ENCODE measurements at regions not wholly inside any gene's neighbourhood (a gene's known extent, or its start where the extent isn't known, plus 50 kb on each side); places are given as distances from the start of the nearest gene placed in this dataset.

DNA sequence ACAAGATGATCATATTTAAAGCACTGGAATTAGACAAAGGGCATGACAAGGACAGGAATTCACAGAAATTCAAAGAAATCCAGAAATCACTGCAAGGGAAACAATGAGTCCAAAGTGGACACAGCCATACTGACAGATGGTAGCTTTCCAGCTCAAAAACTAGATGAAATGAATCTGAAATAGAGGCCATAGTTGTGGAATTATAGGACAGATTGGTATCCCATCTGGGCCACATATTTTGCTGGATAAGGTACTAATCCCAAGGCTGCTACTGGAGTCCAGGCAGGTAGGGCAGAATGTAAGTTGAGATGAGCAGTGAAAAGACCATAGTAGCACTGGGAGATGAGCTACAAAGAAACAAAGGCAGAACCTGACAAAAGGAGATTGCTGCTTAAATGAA is 258.3 kb upstream of the ANO3 start:
- Histone ChIP-seq H3K4me1 (ENCODE audit: control insufficient read depth, low read depth, low read length) (no peaks in the 10 kb centered on the region), H3K27me3 (ENCODE audit: control insufficient read depth, insufficient read depth, low read length) (no peaks in the 10 kb centered on the region), H3K36me3 (ENCODE audit: control insufficient read depth, low read depth, low read length) (no peaks in the 10 kb centered on the region), H3K9me3 (ENCODE audit: control insufficient read depth, low read depth, low read length) (no peaks in the 10 kb centered on the region), H3K4me3 (ENCODE audit: low read length) (no peak overlapping the region), H3K9ac (ENCODE audit: low read length) (no peak overlapping the region), H3K27ac (ENCODE audit: low read length) (no peak overlapping the region)

DNA sequence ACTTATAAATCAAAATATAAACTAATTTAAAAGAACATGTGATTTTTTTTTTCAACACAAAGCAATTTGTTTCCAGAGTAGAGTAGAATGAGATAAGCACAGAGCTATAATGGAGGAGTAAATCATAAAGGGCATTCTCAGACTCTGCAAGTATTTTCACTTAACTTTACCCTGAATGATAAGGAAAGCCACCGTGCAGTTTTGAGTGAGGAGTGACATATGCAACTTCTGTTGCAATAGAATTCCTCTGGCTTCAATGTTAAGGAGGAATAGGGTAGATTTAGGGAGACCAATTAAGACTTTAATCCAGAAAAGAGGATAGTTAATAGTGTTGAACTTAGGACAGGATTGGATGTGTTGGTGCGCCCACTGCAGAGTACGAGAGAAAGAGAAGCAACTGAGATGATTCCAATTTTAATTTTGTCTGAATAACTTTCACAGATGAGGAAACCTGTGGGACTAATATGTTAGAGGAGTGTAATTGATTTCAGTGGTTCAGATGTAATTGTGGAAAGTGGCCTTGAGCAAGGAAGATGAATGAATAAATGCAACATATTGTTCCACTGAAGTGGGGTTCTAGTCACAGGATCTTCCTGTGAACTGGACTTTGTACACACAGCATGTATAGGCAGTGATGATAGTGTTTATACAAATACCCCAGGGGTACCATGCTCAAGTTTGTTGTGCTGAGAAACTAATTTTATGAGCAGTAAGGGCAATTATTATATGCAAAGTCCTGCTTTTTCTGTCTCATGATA is 255.5 kb upstream of the ANO3 start:
- no peak overlapping the region for H3K4me3 ChIP-seq (ENCODE audit: low read length)

DNA sequence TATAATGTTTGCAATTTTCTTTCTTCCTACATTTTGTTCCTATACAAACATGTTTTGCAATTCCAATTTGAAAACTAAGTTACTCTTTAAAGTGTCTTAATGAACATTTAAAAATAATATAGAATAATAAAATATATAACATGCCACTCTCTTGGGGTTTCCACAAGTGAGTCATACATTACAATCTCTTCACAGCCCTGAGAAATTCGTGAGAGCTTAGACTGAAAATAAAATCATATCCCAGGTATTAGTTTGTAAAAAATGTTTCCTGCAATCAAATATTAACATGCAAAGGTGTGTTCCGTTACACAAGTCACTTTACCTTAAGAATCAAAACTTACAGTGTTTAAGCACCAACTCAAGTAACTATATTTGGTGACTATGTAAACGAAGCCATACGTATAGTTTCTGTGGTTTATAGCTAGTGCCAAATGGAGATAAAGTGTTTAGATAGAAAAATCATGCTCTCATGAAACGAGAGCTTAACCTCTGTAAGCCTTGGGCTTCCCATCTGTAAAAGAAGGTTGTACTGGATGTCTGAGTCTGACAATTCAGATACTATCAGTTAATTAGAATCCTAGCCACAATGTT is 253.6 kb upstream of the ANO3 start:
- H3K27me3 ChIP-seq (ENCODE audit: control insufficient read depth, insufficient read depth, low read length): no peaks in the 10 kb centered on the region
- H3K4me3 ChIP-seq (ENCODE audit: low read length): no peak overlapping the region
- no peaks in the 10 kb centered on the region for H3K36me3 ChIP-seq (ENCODE audit: control insufficient read depth, low read depth, low read length)
- no peaks in the 10 kb centered on the region for H3K4me1 ChIP-seq (ENCODE audit: control insufficient read depth, low read depth, low read length)
- H3K27ac ChIP-seq (ENCODE audit: low read length): no peak overlapping the region
- no peak overlapping the region for H3K9ac ChIP-seq (ENCODE audit: low read length)
- H3K9me3 ChIP-seq (ENCODE audit: control insufficient read depth, low read depth, low read length): no peaks in the 10 kb centered on the region

More for the DNA sequence above, 255.5 kb upstream of the ANO3 start:
- no peaks in the 10 kb centered on the region for H3K4me1 ChIP-seq (ENCODE audit: control insufficient read depth, low read depth, low read length)
- no peaks in the 10 kb centered on the region for H3K9me3 ChIP-seq (ENCODE audit: control insufficient read depth, low read depth, low read length)
- H3K36me3 ChIP-seq (ENCODE audit: control insufficient read depth, low read depth, low read length): no peaks in the 10 kb centered on the region
- no peak overlapping the region for H3K9ac ChIP-seq (ENCODE audit: low read length)
- H3K27me3 ChIP-seq (ENCODE audit: control insufficient read depth, insufficient read depth, low read length): no peaks in the 10 kb centered on the region
- H3K27ac ChIP-seq (ENCODE audit: low read length): no peak overlapping the region

DNA sequence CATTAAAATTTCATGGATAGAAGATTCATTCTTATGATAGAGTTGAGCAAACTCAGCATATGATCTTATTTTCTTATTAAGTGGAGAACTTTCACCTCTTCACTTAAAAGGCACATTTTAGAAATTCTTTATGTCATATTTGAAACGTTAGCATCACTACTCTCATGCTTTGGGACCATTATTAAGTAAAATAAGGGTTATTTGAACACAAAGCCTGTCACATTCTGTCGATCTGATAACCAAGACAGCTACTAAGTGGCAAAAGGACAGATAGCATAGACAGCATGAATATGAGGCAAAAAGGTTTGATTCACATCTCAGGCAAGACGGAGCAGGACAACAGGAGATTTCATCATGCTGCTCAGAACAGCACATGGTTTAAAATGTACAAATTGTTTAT is 247.6 kb upstream of the ANO3 start:
- Histone ChIP-seq H3K4me1 (ENCODE audit: control insufficient read depth, low read depth, low read length) (no peaks in the 10 kb centered on the region), H3K36me3 (ENCODE audit: control insufficient read depth, low read depth, low read length) (no peaks in the 10 kb centered on the region), H3K4me3 (ENCODE audit: low read length) (no peak overlapping the region), H3K27ac (ENCODE audit: low read length) (no peak overlapping the region), H3K9me3 (ENCODE audit: control insufficient read depth, low read depth, low read length) (no peaks in the 10 kb centered on the region), H3K9ac (ENCODE audit: low read length) (no peak overlapping the region), H3K27me3 (ENCODE audit: control insufficient read depth, insufficient read depth, low read length) (no peaks in the 10 kb centered on the region)

DNA sequence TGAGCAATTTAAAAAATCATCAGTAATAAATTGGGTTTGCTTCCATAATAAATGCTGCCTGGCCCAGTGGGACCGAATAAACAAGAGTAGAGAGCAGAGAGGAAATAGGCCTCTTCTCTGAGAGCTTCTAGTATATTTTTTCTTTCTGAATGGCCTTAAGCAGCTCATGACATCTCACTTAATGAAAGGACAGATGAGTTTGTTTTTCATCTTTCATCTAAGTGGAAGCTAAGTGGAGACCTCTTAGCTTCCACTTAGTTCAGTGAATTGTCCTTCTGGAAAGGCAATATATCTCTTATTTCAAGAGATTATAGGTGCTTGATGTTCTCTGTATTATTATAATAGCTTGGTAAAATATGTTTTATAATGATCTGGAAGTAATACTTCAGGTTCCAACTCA is 245.9 kb upstream of the ANO3 start:
- Histone ChIP-seq H3K36me3 (ENCODE audit: control insufficient read depth, low read depth, low read length) (no peaks in the 10 kb centered on the region), H3K4me3 (ENCODE audit: low read length) (no peak overlapping the region), H3K27ac (ENCODE audit: low read length) (no peak overlapping the region), H3K4me1 (ENCODE audit: control insufficient read depth, low read depth, low read length) (no peaks in the 10 kb centered on the region), H3K27me3 (ENCODE audit: control insufficient read depth, insufficient read depth, low read length) (no peaks in the 10 kb centered on the region), H3K9me3 (ENCODE audit: control insufficient read depth, low read depth, low read length) (no peaks in the 10 kb centered on the region), H3K9ac (ENCODE audit: low read length) (no peak overlapping the region)

DNA sequence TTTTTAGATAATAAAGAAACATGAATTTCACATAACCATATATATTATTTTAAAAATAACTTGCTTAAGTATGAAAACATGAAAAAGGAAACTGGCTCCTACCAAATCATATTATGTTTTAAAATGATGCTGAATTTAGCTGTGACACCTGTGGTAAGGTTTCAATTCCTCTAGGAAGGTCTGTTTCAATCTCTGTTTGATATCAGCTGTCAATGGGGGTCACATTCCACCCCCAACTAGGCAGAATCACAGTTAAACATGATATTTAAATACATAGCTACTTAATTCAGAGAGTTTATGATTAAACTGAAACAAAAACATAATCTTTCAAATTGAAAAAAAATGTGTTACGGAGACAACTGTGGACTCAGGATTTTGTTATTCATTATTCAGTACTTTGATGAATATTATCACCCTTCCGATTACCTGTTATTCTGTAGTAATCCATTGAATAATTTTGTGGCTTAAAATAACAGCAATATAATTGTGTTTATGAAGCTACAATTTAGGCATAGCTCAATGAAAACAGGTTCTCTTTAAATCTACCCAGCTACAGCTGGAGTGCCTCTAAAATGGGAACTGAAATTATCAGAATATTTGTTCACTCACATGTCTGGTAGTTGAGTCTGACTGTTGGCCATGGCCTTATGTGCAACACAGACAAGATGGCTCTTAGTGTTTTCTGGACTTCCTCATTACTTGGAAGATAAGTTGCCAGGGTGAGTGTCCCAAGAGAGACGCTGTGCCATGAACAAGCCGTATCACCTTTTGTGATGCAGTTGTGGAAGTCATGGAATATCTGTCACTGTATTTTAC is 244.6 kb upstream of the ANO3 start:
- no peak overlapping the region for H3K9ac ChIP-seq (ENCODE audit: low read length)
- H3K36me3 ChIP-seq (ENCODE audit: control insufficient read depth, low read depth, low read length): no peaks in the 10 kb centered on the region
- no peaks in the 10 kb centered on the region for H3K4me1 ChIP-seq (ENCODE audit: control insufficient read depth, low read depth, low read length)
- H3K27me3 ChIP-seq (ENCODE audit: control insufficient read depth, insufficient read depth, low read length): no peaks in the 10 kb centered on the region
- no peaks in the 10 kb centered on the region for H3K9me3 ChIP-seq (ENCODE audit: control insufficient read depth, low read depth, low read length)
- no peak overlapping the region for H3K27ac ChIP-seq (ENCODE audit: low read length)
- no peak overlapping the region for H3K4me3 ChIP-seq (ENCODE audit: low read length)

DNA sequence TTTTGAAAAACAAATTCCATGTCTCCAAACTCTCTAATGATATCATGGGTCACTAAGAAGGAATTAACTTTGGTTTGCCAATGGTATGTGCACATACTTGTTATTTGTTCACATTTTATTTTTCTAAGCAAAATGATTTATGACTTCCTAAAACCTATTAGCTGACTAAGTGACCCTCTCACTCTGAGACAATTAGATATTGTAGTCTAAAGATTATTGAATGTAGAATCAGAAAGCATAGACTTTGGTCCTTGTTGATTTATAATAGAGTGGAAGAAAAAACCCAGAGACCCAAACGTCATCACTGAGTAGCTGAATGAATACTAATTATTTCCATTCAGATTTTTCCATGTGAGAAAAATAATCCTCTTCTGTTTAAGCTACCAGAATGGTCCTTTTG is 243.5 kb upstream of the ANO3 start:
- H3K27me3 ChIP-seq (ENCODE audit: control insufficient read depth, insufficient read depth, low read length): no peaks in the 10 kb centered on the region
- no peak overlapping the region for H3K4me3 ChIP-seq (ENCODE audit: low read length)
- no peak overlapping the region for H3K27ac ChIP-seq (ENCODE audit: low read length)
- no peaks in the 10 kb centered on the region for H3K9me3 ChIP-seq (ENCODE audit: control insufficient read depth, low read depth, low read length)
- H3K4me1 ChIP-seq (ENCODE audit: control insufficient read depth, low read depth, low read length): no peaks in the 10 kb centered on the region
- H3K36me3 ChIP-seq (ENCODE audit: control insufficient read depth, low read depth, low read length): no peaks in the 10 kb centered on the region
- no peak overlapping the region for H3K9ac ChIP-seq (ENCODE audit: low read length)

DNA sequence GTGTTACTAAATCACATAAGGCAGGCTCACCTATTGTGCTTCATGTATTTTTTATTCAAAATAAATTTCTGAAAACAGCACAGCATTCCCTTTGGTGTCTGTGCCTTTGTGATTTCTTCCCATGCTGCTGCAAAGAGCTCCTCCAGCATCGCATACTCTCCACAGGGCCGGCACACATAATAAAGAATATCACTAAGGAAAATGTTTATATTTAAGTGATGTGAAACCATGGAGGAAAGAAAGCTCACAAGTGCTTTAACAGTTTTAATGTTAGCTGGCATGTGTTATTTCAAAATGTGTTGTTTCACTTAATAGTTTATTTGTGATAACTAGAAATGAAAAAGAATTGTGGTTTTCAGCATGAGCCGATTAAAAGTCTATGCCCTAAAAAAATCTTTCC is 241.3 kb upstream of the ANO3 start:
- no peak overlapping the region for H3K9ac ChIP-seq (ENCODE audit: low read length)
- no peak overlapping the region for H3K27ac ChIP-seq (ENCODE audit: low read length)
- H3K4me3 ChIP-seq (ENCODE audit: low read length): no peak overlapping the region
- no peaks in the 10 kb centered on the region for H3K27me3 ChIP-seq (ENCODE audit: control insufficient read depth, insufficient read depth, low read length)
- no peaks in the 10 kb centered on the region for H3K9me3 ChIP-seq (ENCODE audit: control insufficient read depth, low read depth, low read length)
- no peaks in the 10 kb centered on the region for H3K36me3 ChIP-seq (ENCODE audit: control insufficient read depth, low read depth, low read length)
- no peaks in the 10 kb centered on the region for H3K4me1 ChIP-seq (ENCODE audit: control insufficient read depth, low read depth, low read length)

DNA sequence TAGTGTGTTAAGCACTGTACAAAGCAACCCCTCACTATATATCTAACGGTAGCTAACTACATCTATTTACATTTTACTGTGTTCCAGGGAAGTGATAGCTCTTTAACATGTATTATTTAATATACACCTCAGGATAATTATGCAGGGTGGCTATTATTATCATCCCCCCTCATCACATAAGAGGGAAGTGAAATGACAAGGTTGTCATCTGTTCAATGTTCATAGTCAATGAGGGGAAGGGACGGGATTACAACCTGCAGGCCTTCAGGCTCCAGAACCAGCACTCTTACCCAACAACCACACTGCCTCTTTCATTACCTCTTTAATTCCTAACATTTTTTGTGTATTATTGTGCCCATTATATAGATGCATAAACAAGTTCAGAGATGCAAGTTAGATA is 238.7 kb upstream of the ANO3 start:
- Histone ChIP-seq H3K4me1 (ENCODE audit: control insufficient read depth, low read depth, low read length) (no peaks in the 10 kb centered on the region), H3K9me3 (ENCODE audit: control insufficient read depth, low read depth, low read length) (no peaks in the 10 kb centered on the region), H3K27me3 (ENCODE audit: control insufficient read depth, insufficient read depth, low read length) (no peaks in the 10 kb centered on the region), H3K4me3 (ENCODE audit: low read length) (no peak overlapping the region), H3K36me3 (ENCODE audit: control insufficient read depth, low read depth, low read length) (no peaks in the 10 kb centered on the region), H3K9ac (ENCODE audit: low read length) (no peak overlapping the region), H3K27ac (ENCODE audit: low read length) (no peak overlapping the region)

DNA sequence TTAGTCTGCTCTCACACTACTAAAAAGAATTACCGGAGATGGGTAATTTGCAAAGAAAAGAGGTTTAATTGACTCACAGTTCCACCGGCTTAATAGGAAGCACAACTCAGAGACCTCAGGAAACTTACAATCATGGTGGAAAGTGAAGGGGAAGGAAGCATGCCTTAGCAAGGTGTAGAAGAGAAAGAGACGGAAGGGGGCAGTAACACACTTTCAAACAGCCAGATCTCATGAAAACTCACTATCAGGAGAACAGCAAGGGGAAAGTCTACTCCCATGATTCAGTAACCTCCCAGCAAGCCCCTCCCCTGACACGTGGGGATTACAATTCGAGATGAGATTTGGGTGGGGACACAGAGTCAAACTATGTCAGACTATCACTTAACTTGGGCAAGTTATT is 236.6 kb upstream of the ANO3 start:
- no peak overlapping the region for H3K27ac ChIP-seq (ENCODE audit: low read length)
- no peaks in the 10 kb centered on the region for H3K27me3 ChIP-seq (ENCODE audit: control insufficient read depth, insufficient read depth, low read length)
- H3K9ac ChIP-seq (ENCODE audit: low read length): no peak overlapping the region
- H3K4me3 ChIP-seq (ENCODE audit: low read length): no peak overlapping the region
- H3K4me1 ChIP-seq (ENCODE audit: control insufficient read depth, low read depth, low read length): no peaks in the 10 kb centered on the region
- no peaks in the 10 kb centered on the region for H3K36me3 ChIP-seq (ENCODE audit: control insufficient read depth, low read depth, low read length)
- H3K9me3 ChIP-seq (ENCODE audit: control insufficient read depth, low read depth, low read length): no peaks in the 10 kb centered on the region

DNA sequence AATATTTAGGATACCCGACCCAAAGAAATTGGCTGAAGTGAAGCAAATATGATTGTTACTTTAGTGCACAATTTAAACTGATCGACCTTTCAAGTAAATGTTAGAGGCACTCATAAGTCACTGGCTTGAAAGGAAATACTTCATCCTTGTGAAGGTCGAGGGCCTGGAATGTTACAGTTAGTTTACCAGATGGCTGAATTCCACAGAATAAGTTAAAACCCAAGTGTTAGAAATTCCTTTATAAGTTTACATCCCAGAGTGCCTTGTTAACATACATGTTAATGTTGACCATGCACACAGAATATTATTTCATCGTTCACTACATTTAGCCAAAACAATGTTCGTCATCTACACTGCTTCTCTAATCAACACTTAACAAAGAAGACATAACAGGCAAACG is 235.5 kb upstream of the ANO3 start:
- H3K27ac ChIP-seq (ENCODE audit: low read length): no peak overlapping the region

More for the DNA sequence above, 235.5 kb upstream of the ANO3 start:
- no peak overlapping the region for H3K4me3 ChIP-seq (ENCODE audit: low read length)
- H3K36me3 ChIP-seq (ENCODE audit: control insufficient read depth, low read depth, low read length): no peaks in the 10 kb centered on the region
- no peak overlapping the region for H3K9ac ChIP-seq (ENCODE audit: low read length)
- H3K27me3 ChIP-seq (ENCODE audit: control insufficient read depth, insufficient read depth, low read length): no peaks in the 10 kb centered on the region
- no peaks in the 10 kb centered on the region for H3K4me1 ChIP-seq (ENCODE audit: control insufficient read depth, low read depth, low read length)
- H3K9me3 ChIP-seq (ENCODE audit: control insufficient read depth, low read depth, low read length): no peaks in the 10 kb centered on the region

Data from iPS-18a (cell line).